WTC11 (cell line): ENCODE measurements at regions not wholly inside any gene's neighbourhood (a gene's known extent, or its start where the extent isn't known, plus 50 kb on each side); places are given as distances from the start of the nearest gene placed in this dataset.

Experiments used
- ATAC-seq: fragments of 200-7000 bp; cut with Tn5 transposase; 2 replicates; pipeline ENCODE4 v1.10.0; 2021; ENCODE audit warnings: mild to moderate bottlenecking, moderate library complexity
- CTCF ChIA-PET: fragments of 300-600 bp; sonication (Branson Sonifier 250); formaldehyde crosslinking; loops from one replicate; lab custom pipeline; 2021; ENCODE audit warnings: antibody characterized with exemption; lab: Charles Lee
- POLR2A ChIA-PET: fragments of 350-600 bp; sonication (Branson Sonifier 250); formaldehyde crosslinking; loops from one replicate; lab custom pipeline; 2021; ENCODE audit warnings: antibody characterized with exemption; lab: Charles Lee
- DNase-seq: peaks from one replicate; pipeline ENCODE4 v3.0.0; 2021; ENCODE audit warnings: low spot score
- H3K27ac Mint-ChIP-seq: 2 replicates; pipeline ENCODE4 v1.8.0; 2021; ENCODE audit warnings: mixed read lengths
- H3K27me3 Mint-ChIP-seq: 2 replicates; pipeline ENCODE4 v1.8.0; 2021; ENCODE audit warnings: low read depth, mild to moderate bottlenecking, moderate library complexity, mixed read lengths
- H3K36me3 Mint-ChIP-seq: 2 replicates; pipeline ENCODE4 v1.8.0; 2021; ENCODE audit warnings: mixed read lengths
- H3K4me1 Mint-ChIP-seq: 2 replicates; pipeline ENCODE4 v1.8.0; 2022; ENCODE audit warnings: mixed read lengths
- H3K4me3 Mint-ChIP-seq: 2 replicates; pipeline ENCODE4 v1.8.0; 2021; ENCODE audit warnings: mild to moderate bottlenecking, moderate library complexity, mixed read lengths
- H3K9me3 Mint-ChIP-seq: 2 replicates; pipeline ENCODE4 v1.8.0; 2021; ENCODE audit warnings: mixed read lengths
- CDX4 ChIP-seq: fragments of 250-450 bp; sonication (Bioruptor Pico); IDR thresholded peaks from 2 replicates; pipeline ENCODE4 v1.9.0; 2021; ENCODE audit warnings: moderate library complexity, mild to moderate bottlenecking, inconsistent platforms, borderline replicate concordance
- FOXP1 ChIP-seq: sonication (generic); formaldehyde crosslinking; IDR thresholded peaks from 2 replicates; pipeline ENCODE4 v1.8.0; 2022; ENCODE audit warnings: missing genetic modification reagents, mild to moderate bottlenecking, moderate library complexity, borderline replicate concordance
- GABPB1 ChIP-seq: sonication (generic); formaldehyde crosslinking; IDR thresholded peaks from 2 replicates; pipeline ENCODE4 v1.8.1; 2023; ENCODE audit warnings: mild to moderate bottlenecking, missing genetic modification reagents
- GRHL2 ChIP-seq: fragments of 250-450 bp; sonication (Bioruptor Pico); IDR thresholded peaks from 2 replicates; pipeline ENCODE4 v1.8.0; 2022; ENCODE audit warnings: mild to moderate bottlenecking, moderate library complexity; ENCODE audit not compliant: insufficient replicate concordance, severe bottlenecking
- JAZF1 ChIP-seq: fragments of 250-450 bp; sonication (Bioruptor Pico); IDR thresholded peaks from 2 replicates; pipeline ENCODE4 v1.9.0; 2021; ENCODE audit warnings: moderate library complexity, mild to moderate bottlenecking, inconsistent platforms
- KAT7 ChIP-seq: sonication (generic); formaldehyde crosslinking; IDR thresholded peaks from 2 replicates; pipeline ENCODE4 v1.8.1; 2023; ENCODE audit warnings: missing genetic modification reagents, mild to moderate bottlenecking, borderline replicate concordance
- MAX ChIP-seq: sonication (generic); formaldehyde crosslinking; IDR thresholded peaks from 2 replicates; pipeline ENCODE4 v1.8.0; 2022; ENCODE audit warnings: mild to moderate bottlenecking, missing genetic modification reagents
- MXD4 ChIP-seq: fragments of 250-450 bp; sonication (Bioruptor Pico); IDR thresholded peaks from 2 replicates; pipeline ENCODE4 v1.8.0; 2021; ENCODE audit warnings: mild to moderate bottlenecking, moderate library complexity, borderline replicate concordance
- PRRX2 ChIP-seq: fragments of 250-450 bp; sonication (Bioruptor Pico); IDR thresholded peaks from 2 replicates; pipeline ENCODE4 v1.8.0; 2021; ENCODE audit warnings: mild to moderate bottlenecking
- RELA ChIP-seq: sonication (generic); formaldehyde crosslinking; IDR thresholded peaks from 2 replicates; pipeline ENCODE4 v1.8.1; 2022; ENCODE audit warnings: missing genetic modification reagents, mild to moderate bottlenecking, borderline replicate concordance
- SMAD3 ChIP-seq: sonication (generic); formaldehyde crosslinking; IDR thresholded peaks from 2 replicates; pipeline ENCODE4 v1.8.0; 2022; ENCODE audit warnings: missing genetic modification reagents, mild to moderate bottlenecking, borderline replicate concordance
- SMAD4 ChIP-seq: sonication (generic); formaldehyde crosslinking; IDR thresholded peaks from 2 replicates; pipeline ENCODE4 v1.8.0; 2022; ENCODE audit warnings: mild to moderate bottlenecking, missing genetic modification reagents
- SOX15 ChIP-seq: fragments of 250-450 bp; sonication (Bioruptor Pico); IDR thresholded peaks from 2 replicates; pipeline ENCODE4 v1.9.0; 2021; ENCODE audit warnings: mild to moderate bottlenecking
- ZNF138 ChIP-seq: sonication (generic); formaldehyde crosslinking; conservative IDR thresholded peaks from 2 replicates; pipeline ENCODE4 v1.8.1; 2022; ENCODE audit warnings: mild to moderate bottlenecking, moderate library complexity, missing genetic modification reagents
- ZNF219 ChIP-seq: sonication (generic); formaldehyde crosslinking; IDR thresholded peaks from 2 replicates; pipeline ENCODE4 v1.8.0; 2023; ENCODE audit warnings: missing genetic modification reagents, mild to moderate bottlenecking, borderline replicate concordance
- TF ChIP-seq, protein P1 (sequence below): sonication (generic); formaldehyde crosslinking; IDR thresholded peaks from 2 replicates; pipeline ENCODE4 v1.8.1; 2022; ENCODE audit warnings: low read depth, missing genetic modification reagents, borderline replicate concordance
- TF ChIP-seq, protein P2 (sequence below): fragments of 200-600 bp; IDR thresholded peaks from 2 replicates; pipeline ENCODE4 v1.8.0; 2022; ENCODE audit warnings: antibody characterized with exemption
- TF ChIP-seq, protein P3 (sequence below): sonication (generic); formaldehyde crosslinking; IDR thresholded peaks from 2 replicates; pipeline ENCODE4 v1.8.0; 2022; ENCODE audit warnings: mild to moderate bottlenecking, missing genetic modification reagents
- TF ChIP-seq, protein P4 (sequence below): fragments of 250-450 bp; sonication (Bioruptor Pico); IDR thresholded peaks from 2 replicates; pipeline ENCODE4 v1.9.0; 2021; ENCODE audit warnings: mild to moderate bottlenecking
- TF ChIP-seq, protein P5 (sequence below): sonication (generic); formaldehyde crosslinking; IDR thresholded peaks from 2 replicates; pipeline ENCODE4 v1.8.0; 2022; ENCODE audit warnings: missing genetic modification reagents
- TF ChIP-seq, protein P6 (sequence below): sonication (generic); formaldehyde crosslinking; IDR thresholded peaks from 2 replicates; pipeline ENCODE4 v1.8.1; 2023; ENCODE audit warnings: mild to moderate bottlenecking, missing genetic modification reagents

GRCh38 chr1:185489406-185489805 lies 172.4 kb upstream of the IVNS1ABP start:
- ChIA-PET CTCF (interaction anchor here (0.8 kb wide), 1 partner anchor 71 kb away, joined by 4 read pairs; no protein-coding TSS in a partner anchor), POLR2A (no interaction called here)
- no peak overlapping the region for H3K27ac Mint-ChIP-seq
- H3K4me3 Mint-ChIP-seq = no peak overlapping the region
- TF ChIP-seq FOXP1 (no peak), RELA (CRISPR knock-in tag) (no peak), MXD4 (CRISPR knock-in tag) (no peak), PRRX2 (CRISPR knock-in tag) (no peak), ZNF138 (CRISPR knock-in tag) (no peak), MAX (no peak), JAZF1 (CRISPR knock-in tag) (no peak), CDX4 (CRISPR knock-in tag) (no peak), GRHL2 (CRISPR knock-in tag) (no peak), GABPB1 (CRISPR knock-in tag) (no peak), KAT7 (no peak), SMAD4 (CRISPR knock-in tag) (no peak)
- TF ChIP-seq, protein P1, sequence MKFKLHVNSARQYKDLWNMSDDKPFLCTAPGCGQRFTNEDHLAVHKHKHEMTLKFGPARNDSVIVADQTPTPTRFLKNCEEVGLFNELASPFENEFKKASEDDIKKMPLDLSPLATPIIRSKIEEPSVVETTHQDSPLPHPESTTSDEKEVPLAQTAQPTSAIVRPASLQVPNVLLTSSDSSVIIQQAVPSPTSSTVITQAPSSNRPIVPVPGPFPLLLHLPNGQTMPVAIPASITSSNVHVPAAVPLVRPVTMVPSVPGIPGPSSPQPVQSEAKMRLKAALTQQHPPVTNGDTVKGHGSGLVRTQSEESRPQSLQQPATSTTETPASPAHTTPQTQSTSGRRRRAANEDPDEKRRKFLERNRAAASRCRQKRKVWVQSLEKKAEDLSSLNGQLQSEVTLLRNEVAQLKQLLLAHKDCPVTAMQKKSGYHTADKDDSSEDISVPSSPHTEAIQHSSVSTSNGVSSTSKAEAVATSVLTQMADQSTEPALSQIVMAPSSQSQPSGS (CRISPR knock-in tag) = no peak
- TF ChIP-seq, protein P2, sequence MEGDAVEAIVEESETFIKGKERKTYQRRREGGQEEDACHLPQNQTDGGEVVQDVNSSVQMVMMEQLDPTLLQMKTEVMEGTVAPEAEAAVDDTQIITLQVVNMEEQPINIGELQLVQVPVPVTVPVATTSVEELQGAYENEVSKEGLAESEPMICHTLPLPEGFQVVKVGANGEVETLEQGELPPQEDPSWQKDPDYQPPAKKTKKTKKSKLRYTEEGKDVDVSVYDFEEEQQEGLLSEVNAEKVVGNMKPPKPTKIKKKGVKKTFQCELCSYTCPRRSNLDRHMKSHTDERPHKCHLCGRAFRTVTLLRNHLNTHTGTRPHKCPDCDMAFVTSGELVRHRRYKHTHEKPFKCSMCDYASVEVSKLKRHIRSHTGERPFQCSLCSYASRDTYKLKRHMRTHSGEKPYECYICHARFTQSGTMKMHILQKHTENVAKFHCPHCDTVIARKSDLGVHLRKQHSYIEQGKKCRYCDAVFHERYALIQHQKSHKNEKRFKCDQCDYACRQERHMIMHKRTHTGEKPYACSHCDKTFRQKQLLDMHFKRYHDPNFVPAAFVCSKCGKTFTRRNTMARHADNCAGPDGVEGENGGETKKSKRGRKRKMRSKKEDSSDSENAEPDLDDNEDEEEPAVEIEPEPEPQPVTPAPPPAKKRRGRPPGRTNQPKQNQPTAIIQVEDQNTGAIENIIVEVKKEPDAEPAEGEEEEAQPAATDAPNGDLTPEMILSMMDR = no peak
- TF ChIP-seq, protein P3, sequence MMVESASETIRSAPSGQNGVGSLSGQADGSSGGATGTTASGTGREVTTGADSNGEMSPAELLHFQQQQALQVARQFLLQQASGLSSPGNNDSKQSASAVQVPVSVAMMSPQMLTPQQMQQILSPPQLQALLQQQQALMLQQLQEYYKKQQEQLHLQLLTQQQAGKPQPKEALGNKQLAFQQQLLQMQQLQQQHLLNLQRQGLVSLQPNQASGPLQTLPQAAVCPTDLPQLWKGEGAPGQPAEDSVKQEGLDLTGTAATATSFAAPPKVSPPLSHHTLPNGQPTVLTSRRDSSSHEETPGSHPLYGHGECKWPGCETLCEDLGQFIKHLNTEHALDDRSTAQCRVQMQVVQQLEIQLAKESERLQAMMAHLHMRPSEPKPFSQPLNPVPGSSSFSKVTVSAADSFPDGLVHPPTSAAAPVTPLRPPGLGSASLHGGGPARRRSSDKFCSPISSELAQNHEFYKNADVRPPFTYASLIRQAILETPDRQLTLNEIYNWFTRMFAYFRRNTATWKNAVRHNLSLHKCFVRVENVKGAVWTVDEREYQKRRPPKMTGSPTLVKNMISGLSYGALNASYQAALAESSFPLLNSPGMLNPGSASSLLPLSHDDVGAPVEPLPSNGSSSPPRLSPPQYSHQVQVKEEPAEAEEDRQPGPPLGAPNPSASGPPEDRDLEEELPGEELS (CRISPR knock-in tag) = no peak
- TF ChIP-seq, protein P4, sequence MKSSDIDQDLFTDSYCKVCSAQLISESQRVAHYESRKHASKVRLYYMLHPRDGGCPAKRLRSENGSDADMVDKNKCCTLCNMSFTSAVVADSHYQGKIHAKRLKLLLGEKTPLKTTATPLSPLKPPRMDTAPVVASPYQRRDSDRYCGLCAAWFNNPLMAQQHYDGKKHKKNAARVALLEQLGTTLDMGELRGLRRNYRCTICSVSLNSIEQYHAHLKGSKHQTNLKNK (CRISPR knock-in tag) = no peak
- peaks cover 10% of the 10 kb centered on the region for H3K9me3 Mint-ChIP-seq
- peaks cover 7% of the 10 kb centered on the region; the same call in 1 of the 2 replicates for H3K4me1 Mint-ChIP-seq
- no peaks in the 10 kb centered on the region for H3K36me3 Mint-ChIP-seq
- ATAC-seq (no peak), DNase-seq (no peak)
- H3K27me3 Mint-ChIP-seq = peaks cover 2% of the 10 kb centered on the region; the same call in 1 of the 2 replicates

DNA sequence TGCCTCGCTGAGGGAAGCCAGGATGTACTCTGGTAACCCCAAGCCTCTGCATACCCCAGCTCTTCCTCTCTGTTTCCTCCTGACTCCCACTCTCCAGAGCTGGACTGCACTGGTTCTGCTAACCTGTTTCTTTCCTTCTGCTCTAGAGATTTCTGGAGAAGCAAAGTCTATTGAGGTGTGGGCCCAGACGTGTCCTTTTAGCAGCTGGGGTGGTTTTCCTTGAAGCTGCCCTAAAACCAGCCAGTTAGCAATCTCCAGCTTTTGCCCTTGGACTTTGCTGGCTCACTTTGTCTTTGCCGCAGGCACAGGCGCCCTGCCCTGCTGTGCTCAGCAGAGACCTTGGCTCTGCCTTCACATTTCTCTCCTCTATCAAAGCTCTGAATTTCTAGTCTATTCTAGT lies 171.8 kb upstream of the IVNS1ABP start:
- H3K27me3 Mint-ChIP-seq = peaks cover 2% of the 10 kb centered on the region; the same call in 1 of the 2 replicates
- TF ChIP-seq SOX15 = no peak
- TF ChIP-seq CDX4 (CRISPR knock-in tag) = no peak
- no peak for TF ChIP-seq ZNF219 (CRISPR knock-in tag)
- TF ChIP-seq, protein P5, sequence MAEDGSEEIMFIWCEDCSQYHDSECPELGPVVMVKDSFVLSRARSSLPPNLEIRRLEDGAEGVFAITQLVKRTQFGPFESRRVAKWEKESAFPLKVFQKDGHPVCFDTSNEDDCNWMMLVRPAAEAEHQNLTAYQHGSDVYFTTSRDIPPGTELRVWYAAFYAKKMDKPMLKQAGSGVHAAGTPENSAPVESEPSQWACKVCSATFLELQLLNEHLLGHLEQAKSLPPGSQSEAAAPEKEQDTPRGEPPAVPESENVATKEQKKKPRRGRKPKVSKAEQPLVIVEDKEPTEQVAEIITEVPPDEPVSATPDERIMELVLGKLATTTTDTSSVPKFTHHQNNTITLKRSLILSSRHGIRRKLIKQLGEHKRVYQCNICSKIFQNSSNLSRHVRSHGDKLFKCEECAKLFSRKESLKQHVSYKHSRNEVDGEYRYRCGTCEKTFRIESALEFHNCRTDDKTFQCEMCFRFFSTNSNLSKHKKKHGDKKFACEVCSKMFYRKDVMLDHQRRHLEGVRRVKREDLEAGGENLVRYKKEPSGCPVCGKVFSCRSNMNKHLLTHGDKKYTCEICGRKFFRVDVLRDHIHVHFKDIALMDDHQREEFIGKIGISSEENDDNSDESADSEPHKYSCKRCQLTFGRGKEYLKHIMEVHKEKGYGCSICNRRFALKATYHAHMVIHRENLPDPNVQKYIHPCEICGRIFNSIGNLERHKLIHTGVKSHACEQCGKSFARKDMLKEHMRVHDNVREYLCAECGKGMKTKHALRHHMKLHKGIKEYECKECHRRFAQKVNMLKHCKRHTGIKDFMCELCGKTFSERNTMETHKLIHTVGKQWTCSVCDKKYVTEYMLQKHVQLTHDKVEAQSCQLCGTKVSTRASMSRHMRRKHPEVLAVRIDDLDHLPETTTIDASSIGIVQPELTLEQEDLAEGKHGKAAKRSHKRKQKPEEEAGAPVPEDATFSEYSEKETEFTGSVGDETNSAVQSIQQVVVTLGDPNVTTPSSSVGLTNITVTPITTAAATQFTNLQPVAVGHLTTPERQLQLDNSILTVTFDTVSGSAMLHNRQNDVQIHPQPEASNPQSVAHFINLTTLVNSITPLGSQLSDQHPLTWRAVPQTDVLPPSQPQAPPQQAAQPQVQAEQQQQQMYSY (CRISPR knock-in tag) = no peak
- no peak for TF ChIP-seq SMAD3
- no peak for TF ChIP-seq PRRX2 (CRISPR knock-in tag)
- TF ChIP-seq, protein P6, sequence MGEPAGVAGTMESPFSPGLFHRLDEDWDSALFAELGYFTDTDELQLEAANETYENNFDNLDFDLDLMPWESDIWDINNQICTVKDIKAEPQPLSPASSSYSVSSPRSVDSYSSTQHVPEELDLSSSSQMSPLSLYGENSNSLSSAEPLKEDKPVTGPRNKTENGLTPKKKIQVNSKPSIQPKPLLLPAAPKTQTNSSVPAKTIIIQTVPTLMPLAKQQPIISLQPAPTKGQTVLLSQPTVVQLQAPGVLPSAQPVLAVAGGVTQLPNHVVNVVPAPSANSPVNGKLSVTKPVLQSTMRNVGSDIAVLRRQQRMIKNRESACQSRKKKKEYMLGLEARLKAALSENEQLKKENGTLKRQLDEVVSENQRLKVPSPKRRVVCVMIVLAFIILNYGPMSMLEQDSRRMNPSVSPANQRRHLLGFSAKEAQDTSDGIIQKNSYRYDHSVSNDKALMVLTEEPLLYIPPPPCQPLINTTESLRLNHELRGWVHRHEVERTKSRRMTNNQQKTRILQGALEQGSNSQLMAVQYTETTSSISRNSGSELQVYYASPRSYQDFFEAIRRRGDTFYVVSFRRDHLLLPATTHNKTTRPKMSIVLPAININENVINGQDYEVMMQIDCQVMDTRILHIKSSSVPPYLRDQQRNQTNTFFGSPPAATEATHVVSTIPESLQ (CRISPR knock-in tag) = no peak

More for the DNA sequence above, 171.8 kb upstream of the IVNS1ABP start:
- Mint-ChIP-seq H3K27ac (no peak overlapping the region), H3K36me3 (no peaks in the 10 kb centered on the region), H3K9me3 (peaks cover 10% of the 10 kb centered on the region), H3K4me1 (peaks cover 13% of the 10 kb centered on the region), H3K4me3 (no peak overlapping the region)
- ATAC-seq (peak; percentile 67), DNase-seq (no peak)
- ChIA-PET CTCF (interaction anchor here (0.7 to 0.8 kb wide), 2 partner anchors 71 to 107 kb away, joined by 3 to 4 read pairs; no protein-coding TSS in a partner anchor), POLR2A (no interaction called here)
